ENCODE measurements at regions not wholly inside any gene's neighbourhood (a gene's known extent, or its start where the extent isn't known, plus 50 kb on each side); places are given as distances from the start of the nearest gene placed in this dataset.

GRCh38 chr7:17195576-17195975 is 102.9 kb upstream of the AHR start:
- Mint-ChIP-seq H3K36me3 (ENCODE audit: low read depth) (no peaks in the 10 kb centered on the region), H3K4me3 (ENCODE audit: low read depth) (no peak overlapping the region), H3K27me3 (ENCODE audit: low read depth) (no peaks in the 10 kb centered on the region), H3K27ac (no peak overlapping the region), H3K9me3 (peaks cover 4% of the 10 kb centered on the region), H3K4me1 (ENCODE audit: low read depth) (peaks cover 13% of the 10 kb centered on the region)
- DNase-seq (ENCODE audit: low spot score) = no peak
- intact Hi-C loops (cut with micrococcal nuclease) = no loop called here

GRCh38 chr7:17205910-17206309 is 92.5 kb upstream of the AHR start:
- Mint-ChIP-seq H3K9me3 (peaks cover 9% of the 10 kb centered on the region), H3K4me1 (ENCODE audit: low read depth) (peaks cover 8% of the 10 kb centered on the region), H3K36me3 (ENCODE audit: low read depth) (no peaks in the 10 kb centered on the region), H3K27me3 (ENCODE audit: low read depth) (peaks cover 9% of the 10 kb centered on the region), H3K4me3 (ENCODE audit: low read depth) (no peak overlapping the region), H3K27ac (no peak overlapping the region)
- DNase-seq (ENCODE audit: low spot score) = no peak
- intact Hi-C loops (cut with micrococcal nuclease) = no loop called here

- Mint-ChIP-seq H3K36me3 (ENCODE audit: low read depth) (no peaks in the 10 kb centered on the region), H3K4me1 (ENCODE audit: low read depth) (peaks cover 8% of the 10 kb centered on the region), H3K4me3 (ENCODE audit: low read depth) (no peak overlapping the region), H3K27me3 (ENCODE audit: low read depth) (peaks cover 8% of the 10 kb centered on the region), H3K27ac (no peak overlapping the region), H3K9me3 (peaks cover 9% of the 10 kb centered on the region)
- DNase-seq (ENCODE audit: low spot score) = no peak
- intact Hi-C loops (cut with micrococcal nuclease) = no loop called here
These were observed 92.0 kb upstream of the AHR start for GRCh38 chr7:17206349-17206905.

- H3K9me3 Mint-ChIP-seq = peaks cover 7% of the 10 kb centered on the region
- intact Hi-C loops (cut with micrococcal nuclease) = no loop called here
- peaks cover 8% of the 10 kb centered on the region for H3K4me1 Mint-ChIP-seq (ENCODE audit: low read depth)
- H3K27me3 Mint-ChIP-seq (ENCODE audit: low read depth) = peaks cover 4% of the 10 kb centered on the region
- H3K36me3 Mint-ChIP-seq (ENCODE audit: low read depth) = no peaks in the 10 kb centered on the region
- DNase-seq (ENCODE audit: low spot score) = no peak
- H3K4me3 Mint-ChIP-seq (ENCODE audit: low read depth) = no peak overlapping the region
- no peak overlapping the region for H3K27ac Mint-ChIP-seq
These were observed 91.2 kb upstream of the AHR start for GRCh38 chr7:17207220-17207619.

- Mint-ChIP-seq H3K27me3 (ENCODE audit: low read depth) (peaks cover 1% of the 10 kb centered on the region), H3K27ac (no peak overlapping the region), H3K4me1 (ENCODE audit: low read depth) (peaks cover 8% of the 10 kb centered on the region), H3K9me3 (peaks cover 3% of the 10 kb centered on the region), H3K36me3 (ENCODE audit: low read depth) (no peaks in the 10 kb centered on the region), H3K4me3 (ENCODE audit: low read depth) (no peak overlapping the region)
- intact Hi-C loops (cut with micrococcal nuclease) = no loop called here
- no peak for DNase-seq (ENCODE audit: low spot score)
These were observed 89.4 kb upstream of the AHR start for GRCh38 chr7:17209101-17209500.

GRCh38 chr7:17211307-17211836 is 87.1 kb upstream of the AHR start:
- H3K9me3 Mint-ChIP-seq = peaks cover 11% of the 10 kb centered on the region
- peaks cover 6% of the 10 kb centered on the region for H3K4me1 Mint-ChIP-seq (ENCODE audit: low read depth)
- no peaks in the 10 kb centered on the region for H3K36me3 Mint-ChIP-seq (ENCODE audit: low read depth)
- intact Hi-C loops (cut with micrococcal nuclease) = no loop called here
- H3K27ac Mint-ChIP-seq = no peak overlapping the region
- H3K27me3 Mint-ChIP-seq (ENCODE audit: low read depth) = peaks cover 1% of the 10 kb centered on the region
- no peak for DNase-seq (ENCODE audit: low spot score)
- no peak overlapping the region for H3K4me3 Mint-ChIP-seq (ENCODE audit: low read depth)

GRCh38 chr7:17212188-17212587 is 86.3 kb upstream of the AHR start:
- H3K9me3 Mint-ChIP-seq = peaks cover 10% of the 10 kb centered on the region
- no peak overlapping the region for H3K4me3 Mint-ChIP-seq (ENCODE audit: low read depth)
- intact Hi-C loops (cut with micrococcal nuclease) = no loop called here
- no peak overlapping the region for H3K27ac Mint-ChIP-seq
- peaks cover 1% of the 10 kb centered on the region for H3K27me3 Mint-ChIP-seq (ENCODE audit: low read depth)
- no peak for DNase-seq (ENCODE audit: low spot score)
- no peaks in the 10 kb centered on the region for H3K36me3 Mint-ChIP-seq (ENCODE audit: low read depth)
- peaks cover 1% of the 10 kb centered on the region for H3K4me1 Mint-ChIP-seq (ENCODE audit: low read depth)

GRCh38 chr7:17227766-17228490 is 70.5 kb upstream of the AHR start:
- intact Hi-C loops (cut with micrococcal nuclease) = no loop called here

GRCh38 chr7:17229228-17229627 is 69.2 kb upstream of the AHR start:
- H3K27ac Mint-ChIP-seq = no peak overlapping the region
- peaks cover 3% of the 10 kb centered on the region for H3K36me3 Mint-ChIP-seq (ENCODE audit: low read depth)
- intact Hi-C loops (cut with micrococcal nuclease) = no loop called here
- peaks cover 8% of the 10 kb centered on the region for H3K9me3 Mint-ChIP-seq
- H3K4me1 Mint-ChIP-seq (ENCODE audit: low read depth) = peaks cover 21% of the 10 kb centered on the region
- no peak overlapping the region for H3K4me3 Mint-ChIP-seq (ENCODE audit: low read depth)
- DNase-seq (ENCODE audit: low spot score) = no peak
- no peaks in the 10 kb centered on the region for H3K27me3 Mint-ChIP-seq (ENCODE audit: low read depth)

More at GRCh38 chr7:17227766-17228490, 70.5 kb upstream of the AHR start:
- Mint-ChIP-seq H3K9me3 (peaks cover 8% of the 10 kb centered on the region), H3K27me3 (ENCODE audit: low read depth) (no peaks in the 10 kb centered on the region), H3K36me3 (ENCODE audit: low read depth) (peaks cover 3% of the 10 kb centered on the region), H3K4me1 (ENCODE audit: low read depth) (peaks cover 10% of the 10 kb centered on the region), H3K27ac (no peak overlapping the region), H3K4me3 (ENCODE audit: low read depth) (no peak overlapping the region)
- DNase-seq (ENCODE audit: low spot score) = no peak

- H3K27ac Mint-ChIP-seq = no peak overlapping the region
- H3K4me1 Mint-ChIP-seq (ENCODE audit: low read depth) = peaks cover 30% of the 10 kb centered on the region
- H3K4me3 Mint-ChIP-seq (ENCODE audit: low read depth) = no peak overlapping the region
- peaks cover 6% of the 10 kb centered on the region for H3K9me3 Mint-ChIP-seq
- H3K27me3 Mint-ChIP-seq (ENCODE audit: low read depth) = no peaks in the 10 kb centered on the region
- H3K36me3 Mint-ChIP-seq (ENCODE audit: low read depth) = peaks cover 3% of the 10 kb centered on the region
- no peak for DNase-seq (ENCODE audit: low spot score)
- intact Hi-C loops (cut with micrococcal nuclease) = loop anchor here (10.0 kb wide), 1 partner anchor 305 kb away; no protein-coding TSS in a partner anchor
These were observed 68.2 kb upstream of the AHR start for GRCh38 chr7:17230099-17230807.

GRCh38 chr7:17233603-17234002 is 64.8 kb upstream of the AHR start:
- intact Hi-C loops (cut with micrococcal nuclease) = loop anchor here (1.0 to 10.0 kb wide), 13 partner anchors 28 to 309 kb away; partner anchors contain the start of gene AHR
- peaks cover 44% of the 10 kb centered on the region for H3K4me1 Mint-ChIP-seq (ENCODE audit: low read depth)
- H3K27ac Mint-ChIP-seq = peak overlapping the region; percentile 83
- peaks cover 20% of the 10 kb centered on the region for H3K36me3 Mint-ChIP-seq (ENCODE audit: low read depth)
- peaks cover 3% of the 10 kb centered on the region for H3K27me3 Mint-ChIP-seq (ENCODE audit: low read depth)
- DNase-seq (ENCODE audit: low spot score) = no peak
- H3K4me3 Mint-ChIP-seq (ENCODE audit: low read depth) = peak overlapping the region; percentile 58
- peaks cover 21% of the 10 kb centered on the region for H3K9me3 Mint-ChIP-seq

GRCh38 chr7:17234030-17234397 is 64.4 kb upstream of the AHR start:
- intact Hi-C loops (cut with micrococcal nuclease) = loop anchor here (1.0 to 10.0 kb wide), 13 partner anchors 27 to 309 kb away; partner anchors contain the start of gene AHR
- Mint-ChIP-seq H3K4me1 (ENCODE audit: low read depth) (peaks cover 44% of the 10 kb centered on the region), H3K9me3 (peaks cover 21% of the 10 kb centered on the region), H3K4me3 (ENCODE audit: low read depth) (peak overlapping the region; percentile 58), H3K36me3 (ENCODE audit: low read depth) (peaks cover 20% of the 10 kb centered on the region), H3K27ac (peak overlapping the region; percentile 83), H3K27me3 (ENCODE audit: low read depth) (peaks cover 3% of the 10 kb centered on the region)
- DNase-seq (ENCODE audit: low spot score) = peak; percentile 19

Measured in activated T-helper 2 cell treated with anti-CD3 and anti-CD28 coated beads, Interferon-gamma antibody, Interleukin-2, Interleukin-4, amounts not matched to agents 10 μg/mL and 5 μg/mL and 100 μg/mL, durations not matched to agents 14 hours and 24 hours and 36 hours (primary cell).